DND-41 (cell line): ENCODE measurements at regions not wholly inside any gene's neighbourhood (a gene's known extent, or its start where the extent isn't known, plus 50 kb on each side); places are given as distances from the start of the nearest gene placed in this dataset.

ENCODE experiments used
- ATAC-seq: fragments of 200-7000 bp; cut with Tn5 transposase; 3 replicates; pipeline ENCODE4 v1.9.1; 2021; ENCODE audit warnings: low read depth; ENCODE audit not compliant: insufficient read depth
- DNase-seq: peaks from one replicate; pipeline ENCODE4 v3.0.0-alpha.2; 2020
- H2AFZ ChIP-seq: 2 replicates; pipeline ENCODE4 v1.6.0; 2012; ENCODE audit warnings: low read depth, low read length
- H3K27ac ChIP-seq: 2 replicates; pipeline ENCODE4 v1.5.1; 2012; ENCODE audit warnings: low read length, inconsistent platforms
- H3K27me3 ChIP-seq: fragments of 200-600 bp; sonication (generic); 2 replicates; pipeline ENCODE4 v1.6.0; 2012; ENCODE audit warnings: low read length, mild to moderate bottlenecking, inconsistent platforms; ENCODE audit not compliant: insufficient read depth, poor library complexity
- H3K36me3 ChIP-seq: 2 replicates; pipeline ENCODE4 v1.5.1; 2012; ENCODE audit warnings: low read length, inconsistent platforms; ENCODE audit not compliant: insufficient read depth
- H3K4me1 ChIP-seq: 2 replicates; pipeline ENCODE4 v1.5.1; 2012; ENCODE audit warnings: mild to moderate bottlenecking, low read length; ENCODE audit not compliant: insufficient read depth
- H3K4me2 ChIP-seq: 2 replicates; pipeline ENCODE4 v1.6.0; 2012; ENCODE audit warnings: mild to moderate bottlenecking, moderate library complexity, low read length, inconsistent platforms; ENCODE audit not compliant: insufficient read depth
- H3K4me3 ChIP-seq, 2 experiments: fragments of 200-600 bp in 1 of 2; shearing (Covaris generic) in 1 of 2; 2 replicates each; pipeline ENCODE4 v1.5.1; 2012 to 2016; ENCODE audit warnings: inconsistent platforms in 2 of 2, low read length in 2 of 2, mild to moderate bottlenecking in 2 of 2, low read depth in 1 of 2, moderate library complexity in 1 of 2
- H3K79me2 ChIP-seq: 2 replicates; pipeline ENCODE4 v1.6.0; 2012; ENCODE audit warnings: low read length, inconsistent platforms; ENCODE audit not compliant: insufficient read depth
- H3K9ac ChIP-seq: 2 replicates; pipeline ENCODE4 v1.6.0; 2012; ENCODE audit warnings: low read depth, mild to moderate bottlenecking, inconsistent platforms, low read length, moderate library complexity
- H3K9me3 ChIP-seq: 2 replicates; pipeline ENCODE4 v1.5.1; 2012; ENCODE audit warnings: low read length, moderate library complexity, mild to moderate bottlenecking, inconsistent platforms; ENCODE audit not compliant: insufficient read depth, severe bottlenecking
- H4K20me1 ChIP-seq: 2 replicates; pipeline ENCODE4 v1.6.0; 2012; ENCODE audit warnings: low read length; ENCODE audit not compliant: insufficient read depth
- EZH2 ChIP-seq: IDR thresholded peaks from 3 replicates; pipeline ENCODE4 v1.6.1; 2012; ENCODE audit warnings: borderline replicate concordance, low read depth, mild to moderate bottlenecking, moderate library complexity, low read length, inconsistent platforms; ENCODE audit not compliant: severe bottlenecking
- TF ChIP-seq, protein P1 (sequence below): IDR thresholded peaks from 2 replicates; pipeline ENCODE4 v1.5.1; 2012; ENCODE audit warnings: borderline replicate concordance, low read length, moderate library complexity, mild to moderate bottlenecking; ENCODE audit not compliant: poor library complexity, severe bottlenecking; ENCODE audit errors: extremely low read depth

DNA sequence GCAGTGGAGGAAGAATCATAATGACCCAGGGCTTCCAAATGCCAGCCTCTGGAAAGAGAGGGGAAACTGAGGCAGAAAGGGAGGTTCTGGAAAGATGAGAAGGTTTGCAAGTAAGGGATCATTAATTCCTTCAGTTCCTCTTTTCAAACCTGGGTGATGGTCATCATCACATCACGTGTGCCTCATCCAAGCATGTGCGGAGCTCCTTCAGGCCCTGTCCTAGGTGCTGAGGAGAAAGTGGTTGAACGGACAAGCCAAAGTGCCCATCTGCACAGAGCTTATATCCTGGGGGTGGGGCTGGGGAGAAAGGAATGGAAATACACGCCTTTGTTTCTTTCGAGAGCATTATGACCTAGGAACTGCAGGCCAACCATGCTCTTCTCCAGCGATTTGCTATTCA, 60.2 kb upstream of the AFF3 start:
- no peak overlapping the region for H3K4me2 ChIP-seq
- H3K36me3 ChIP-seq = no peaks in the 10 kb centered on the region
- H2AFZ ChIP-seq = no peak overlapping the region
- H3K9ac ChIP-seq = no peak overlapping the region
- DNase-seq (no peak), ATAC-seq (no peak)
- H3K4me3 ChIP-seq = no peak overlapping the region
- no peaks in the 10 kb centered on the region for H3K79me2 ChIP-seq
- TF ChIP-seq, protein P1, sequence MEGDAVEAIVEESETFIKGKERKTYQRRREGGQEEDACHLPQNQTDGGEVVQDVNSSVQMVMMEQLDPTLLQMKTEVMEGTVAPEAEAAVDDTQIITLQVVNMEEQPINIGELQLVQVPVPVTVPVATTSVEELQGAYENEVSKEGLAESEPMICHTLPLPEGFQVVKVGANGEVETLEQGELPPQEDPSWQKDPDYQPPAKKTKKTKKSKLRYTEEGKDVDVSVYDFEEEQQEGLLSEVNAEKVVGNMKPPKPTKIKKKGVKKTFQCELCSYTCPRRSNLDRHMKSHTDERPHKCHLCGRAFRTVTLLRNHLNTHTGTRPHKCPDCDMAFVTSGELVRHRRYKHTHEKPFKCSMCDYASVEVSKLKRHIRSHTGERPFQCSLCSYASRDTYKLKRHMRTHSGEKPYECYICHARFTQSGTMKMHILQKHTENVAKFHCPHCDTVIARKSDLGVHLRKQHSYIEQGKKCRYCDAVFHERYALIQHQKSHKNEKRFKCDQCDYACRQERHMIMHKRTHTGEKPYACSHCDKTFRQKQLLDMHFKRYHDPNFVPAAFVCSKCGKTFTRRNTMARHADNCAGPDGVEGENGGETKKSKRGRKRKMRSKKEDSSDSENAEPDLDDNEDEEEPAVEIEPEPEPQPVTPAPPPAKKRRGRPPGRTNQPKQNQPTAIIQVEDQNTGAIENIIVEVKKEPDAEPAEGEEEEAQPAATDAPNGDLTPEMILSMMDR = no peak
- TF ChIP-seq EZH2 = no peak
- H3K4me1 ChIP-seq = no peaks in the 10 kb centered on the region; the same call in 1 of the 2 replicates
- no peaks in the 10 kb centered on the region for H4K20me1 ChIP-seq
- H3K27me3 ChIP-seq = no peaks in the 10 kb centered on the region
- no peaks in the 10 kb centered on the region for H3K9me3 ChIP-seq
- H3K27ac ChIP-seq = no peak overlapping the region

DNA sequence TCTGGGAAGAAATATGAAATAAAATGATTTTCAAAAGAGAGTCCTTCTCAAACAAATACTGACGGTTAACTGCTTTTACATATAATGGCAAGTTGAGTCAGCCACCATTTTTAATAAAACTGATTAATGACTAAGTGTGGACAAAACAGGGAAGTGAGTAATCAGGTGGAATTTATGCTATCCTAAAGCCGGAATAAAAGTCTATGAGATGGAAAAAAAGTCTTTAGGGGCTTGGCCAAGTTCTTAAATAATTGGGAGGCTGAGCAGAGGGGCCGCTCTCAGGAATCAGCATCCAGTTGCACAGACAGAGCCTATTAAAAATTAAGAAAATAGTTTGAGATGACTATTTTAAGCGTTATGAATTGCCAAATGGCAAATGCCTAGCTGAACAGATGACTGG, 58.6 kb upstream of the AFF3 start:
- Histone ChIP-seq H3K36me3 (no peaks in the 10 kb centered on the region), H3K27ac (no peak overlapping the region), H3K9me3 (no peaks in the 10 kb centered on the region), H2AFZ (no peak overlapping the region), H3K4me1 (no peaks in the 10 kb centered on the region; the same call in 1 of the 2 replicates), H4K20me1 (no peaks in the 10 kb centered on the region), H3K4me3 (no peak overlapping the region), H3K9ac (no peak overlapping the region), H3K79me2 (no peaks in the 10 kb centered on the region), H3K4me2 (no peak overlapping the region), H3K27me3 (no peaks in the 10 kb centered on the region)
- TF ChIP-seq, protein P1 = no peak
- TF ChIP-seq EZH2 = no peak
- ATAC-seq = no peak
- DNase-seq = no peak

- Histone ChIP-seq H3K4me1 (no peaks in the 10 kb centered on the region; the same call in 1 of the 2 replicates), H3K27me3 (no peaks in the 10 kb centered on the region), H3K27ac (no peak overlapping the region), H3K9ac (no peak overlapping the region), H3K4me2 (no peak overlapping the region), H3K36me3 (no peaks in the 10 kb centered on the region), H3K9me3 (no peaks in the 10 kb centered on the region), H2AFZ (no peak overlapping the region), H3K79me2 (no peaks in the 10 kb centered on the region), H4K20me1 (no peaks in the 10 kb centered on the region), H3K4me3 (no peak overlapping the region)
- TF ChIP-seq, protein P1 = no peak
- no peak for TF ChIP-seq EZH2
- DNase-seq = no peak
- no peak for ATAC-seq
Observed at GRCh38 chr2:100199421-100199820, 57.0 kb upstream of the AFF3 start.
